ENCODE measurements at regions not wholly inside any gene's neighbourhood (a gene's known extent, or its start where the extent isn't known, plus 50 kb on each side); places are given as distances from the start of the nearest gene placed in this dataset.

DNA sequence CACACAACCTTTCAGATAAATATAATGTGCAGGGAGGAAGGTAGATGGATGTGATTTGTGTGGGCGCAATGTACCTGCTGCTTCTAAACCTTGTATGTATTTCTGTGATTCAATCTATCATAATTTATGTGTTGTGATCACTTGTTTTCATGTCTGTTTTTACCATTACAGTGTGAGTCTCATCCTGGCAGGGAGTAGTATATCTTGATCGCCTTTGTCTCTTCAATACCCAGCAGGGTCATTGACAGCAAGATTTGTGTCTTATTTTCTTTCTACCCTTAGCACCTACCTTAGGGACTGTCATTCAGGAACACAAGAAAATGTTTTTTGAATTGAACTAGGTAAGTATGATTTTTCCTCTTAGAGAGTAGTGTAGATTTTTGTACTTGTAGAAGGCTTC is 83.7 kb upstream of the SELENOK start (continued):
- TF ChIP-seq POLR2H (tag; IDR thresholded peaks at IDR 0.05; ENCODE audit: low read depth) (no peak), ZNF12 (CRISPR knock-in tag; IDR thresholded peaks at IDR 0.05) (no peak), SPI1 (IDR thresholded peaks at IDR 0.05; ENCODE audit: borderline replicate concordance, low read depth, low read length) (no peak), MEIS2 (IDR thresholded peaks at IDR 0.05; ENCODE audit: partially characterized antibody) (no peak), PCBP1 (IDR thresholded peaks at IDR 0.05; ENCODE audit: low read depth, low read length, poor library complexity, severe bottlenecking) (no peak), ZNF444 (CRISPR knock-in tag; IDR thresholded peaks at IDR 0.05) (no peak)

DNA sequence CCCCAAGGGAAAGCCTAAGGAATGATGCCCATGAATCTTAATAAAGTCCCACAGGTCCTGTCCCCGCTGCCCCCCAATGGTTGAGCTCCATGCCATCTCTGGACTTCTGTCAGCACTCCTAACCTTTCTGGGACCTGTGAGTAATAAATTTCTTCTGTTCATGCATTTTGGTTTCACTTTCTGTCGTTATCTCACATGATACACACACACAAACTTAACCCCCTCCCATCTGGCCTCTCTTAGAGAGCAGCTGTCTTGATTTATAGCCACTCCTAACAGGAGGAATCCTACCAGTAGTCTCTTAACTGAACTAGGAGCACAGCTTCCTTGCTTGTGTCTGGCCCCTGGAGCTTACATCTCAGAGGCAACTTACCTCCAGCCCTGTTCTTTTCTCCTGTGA is 82.7 kb upstream of the SELENOK start:
- H3K4me1 ChIP-seq (replicated peaks in 1 of 2; ENCODE audit: control insufficient read depth in 2 of 2, insufficient read depth in 2 of 2, low read length in 2 of 2), result no peaks in the 10 kb centered on the region
- H3K27me3 ChIP-seq (ENCODE audit: control insufficient read depth in 2 of 2, insufficient read depth in 2 of 2, low read length in 2 of 2), result no peaks in the 10 kb centered on the region
- no peak overlapping the region for H2AFZ ChIP-seq (ENCODE audit: low read depth, low read length)
- no peaks in the 10 kb centered on the region for H3K79me2 ChIP-seq (ENCODE audit: control insufficient read depth, insufficient read depth, low read length)
- no peak for DNase-seq (ENCODE audit: extremely low read depth in 1 of 4, low spot score in 3 of 4)
- H4K20me1 ChIP-seq (replicated peaks; ENCODE audit: control insufficient read depth, insufficient read depth, low read length), result no peaks in the 10 kb centered on the region
- H3K9me3 ChIP-seq (replicated peaks; ENCODE audit: control insufficient read depth, insufficient read depth, low read depth, low read length), result no peaks in the 10 kb centered on the region
- intact Hi-C loops (cut with micrococcal nuclease), result no loop called here
- no peak overlapping the region for H3K27ac ChIP-seq (ENCODE audit: extremely low read depth, low read depth, low read length)
- H3K9me1 ChIP-seq (ENCODE audit: control insufficient read depth, insufficient read depth, low read length), result no peaks in the 10 kb centered on the region
- no peak for ATAC-seq
- no peaks in the 10 kb centered on the region for H3K36me3 ChIP-seq (ENCODE audit: control insufficient read depth, insufficient read depth, low read length)
- FAIRE-seq, result no peak
- no TSS peak for BruUV-seq (replicated peaks)
- in situ Hi-C loops (cut with MboI), result no loop called here
- H3K9ac ChIP-seq (ENCODE audit: insufficient read depth in 1 of 2, low read depth in 2 of 2, low read length in 2 of 2), result no peak overlapping the region
- no peak overlapping the region for H3K4me3 ChIP-seq
- ChIA-PET CTCF (ENCODE audit: low intra/inter-chr PET ratio) (no interaction called here), POLR2A (no interaction called here)
- WGBS (ENCODE audit: insufficient coverage, low coverage, missing lambda C conversion rate), result 0% methylated on average over 1 of the region's 2 CpGs
- H3K4me2 ChIP-seq (ENCODE audit: insufficient read depth, low read length), result no peak overlapping the region
- TF ChIP-seq, protein P1, sequence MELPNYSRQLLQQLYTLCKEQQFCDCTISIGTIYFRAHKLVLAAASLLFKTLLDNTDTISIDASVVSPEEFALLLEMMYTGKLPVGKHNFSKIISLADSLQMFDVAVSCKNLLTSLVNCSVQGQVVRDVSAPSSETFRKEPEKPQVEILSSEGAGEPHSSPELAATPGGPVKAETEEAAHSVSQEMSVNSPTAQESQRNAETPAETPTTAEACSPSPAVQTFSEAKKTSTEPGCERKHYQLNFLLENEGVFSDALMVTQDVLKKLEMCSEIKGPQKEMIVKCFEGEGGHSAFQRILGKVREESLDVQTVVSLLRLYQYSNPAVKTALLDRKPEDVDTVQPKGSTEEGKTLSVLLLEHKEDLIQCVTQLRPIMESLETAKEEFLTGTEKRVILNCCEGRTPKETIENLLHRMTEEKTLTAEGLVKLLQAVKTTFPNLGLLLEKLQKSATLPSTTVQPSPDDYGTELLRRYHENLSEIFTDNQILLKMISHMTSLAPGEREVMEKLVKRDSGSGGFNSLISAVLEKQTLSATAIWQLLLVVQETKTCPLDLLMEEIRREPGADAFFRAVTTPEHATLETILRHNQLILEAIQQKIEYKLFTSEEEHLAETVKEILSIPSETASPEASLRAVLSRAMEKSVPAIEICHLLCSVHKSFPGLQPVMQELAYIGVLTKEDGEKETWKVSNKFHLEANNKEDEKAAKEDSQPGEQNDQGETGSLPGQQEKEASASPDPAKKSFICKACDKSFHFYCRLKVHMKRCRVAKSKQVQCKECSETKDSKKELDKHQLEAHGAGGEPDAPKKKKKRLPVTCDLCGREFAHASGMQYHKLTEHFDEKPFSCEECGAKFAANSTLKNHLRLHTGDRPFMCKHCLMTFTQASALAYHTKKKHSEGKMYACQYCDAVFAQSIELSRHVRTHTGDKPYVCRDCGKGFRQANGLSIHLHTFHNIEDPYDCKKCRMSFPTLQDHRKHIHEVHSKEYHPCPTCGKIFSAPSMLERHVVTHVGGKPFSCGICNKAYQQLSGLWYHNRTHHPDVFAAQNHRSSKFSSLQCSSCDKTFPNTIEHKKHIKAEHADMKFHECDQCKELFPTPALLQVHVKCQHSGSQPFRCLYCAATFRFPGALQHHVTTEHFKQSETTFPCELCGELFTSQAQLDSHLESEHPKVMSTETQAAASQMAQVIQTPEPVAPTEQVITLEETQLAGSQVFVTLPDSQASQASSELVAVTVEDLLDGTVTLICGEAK (IDR thresholded peaks at IDR 0.05), result no peak
- TF ChIP-seq, protein P1 (CRISPR knock-in tag; IDR thresholded peaks at IDR 0.05), result no peak
- TF ChIP-seq, protein P2, sequence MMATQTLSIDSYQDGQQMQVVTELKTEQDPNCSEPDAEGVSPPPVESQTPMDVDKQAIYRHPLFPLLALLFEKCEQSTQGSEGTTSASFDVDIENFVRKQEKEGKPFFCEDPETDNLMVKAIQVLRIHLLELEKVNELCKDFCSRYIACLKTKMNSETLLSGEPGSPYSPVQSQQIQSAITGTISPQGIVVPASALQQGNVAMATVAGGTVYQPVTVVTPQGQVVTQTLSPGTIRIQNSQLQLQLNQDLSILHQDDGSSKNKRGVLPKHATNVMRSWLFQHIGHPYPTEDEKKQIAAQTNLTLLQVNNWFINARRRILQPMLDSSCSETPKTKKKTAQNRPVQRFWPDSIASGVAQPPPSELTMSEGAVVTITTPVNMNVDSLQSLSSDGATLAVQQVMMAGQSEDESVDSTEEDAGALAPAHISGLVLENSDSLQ (IDR thresholded peaks at IDR 0.05), result peak; percentile 43; the same call in 1 of the 2 replicates
- TF ChIP-seq MEIS2 (IDR thresholded peaks at IDR 0.05; ENCODE audit: partially characterized antibody), result peak; percentile 73

Data from K562 (cell line).